Cardiac muscle cell (in vitro differentiated cells and primary cell): ENCODE measurements at regions not wholly inside any gene's neighbourhood (a gene's known extent, or its start where the extent isn't known, plus 50 kb on each side); places are given as distances from the start of the nearest gene placed in this dataset.

Experiments used
- DNase-seq, 2 donors: peaks; one replicate each; pipeline versions ENCODE4 v3.0.0 to v3.0.0-alpha.2; 2010 to 2017; ENCODE audit warnings: low read depth in 1 of 2, low spot score in 1 of 2
- H3K27ac ChIP-seq: fragments of 200-600 bp; sonication (generic); 2 replicates; pipeline ENCODE4 v1.5.1; 2016
- H3K27me3 ChIP-seq: fragments of 200-600 bp; sonication (generic); 2 replicates; pipeline ENCODE4 v1.6.0; 2016; ENCODE audit warnings: control low read depth
- H3K36me3 ChIP-seq: fragments of 200-600 bp; sonication (generic); 2 replicates; pipeline ENCODE4 v1.5.1; 2016; ENCODE audit warnings: control low read depth
- H3K4me1 ChIP-seq: fragments of 200-600 bp; sonication (generic); 2 replicates; pipeline ENCODE4 v1.8.1; 2017; ENCODE audit warnings: low read depth, mild to moderate bottlenecking, mixed run types
- H3K4me3 ChIP-seq: fragments of 200-600 bp; sonication (generic); 2 replicates; pipeline ENCODE4 v1.5.1; 2016; ENCODE audit warnings: mild to moderate bottlenecking
- H3K9me3 ChIP-seq: fragments of 200-600 bp; sonication (generic); 2 replicates; pipeline ENCODE4 v1.5.1; 2017; ENCODE audit warnings: low read depth, mild to moderate bottlenecking, control low read depth
- TF ChIP-seq, protein P1 (sequence below): IDR thresholded peaks from 2 replicates; pipeline ENCODE4 v1.5.1; 2012; ENCODE audit warnings: low read depth, mild to moderate bottlenecking, low read length

DNA sequence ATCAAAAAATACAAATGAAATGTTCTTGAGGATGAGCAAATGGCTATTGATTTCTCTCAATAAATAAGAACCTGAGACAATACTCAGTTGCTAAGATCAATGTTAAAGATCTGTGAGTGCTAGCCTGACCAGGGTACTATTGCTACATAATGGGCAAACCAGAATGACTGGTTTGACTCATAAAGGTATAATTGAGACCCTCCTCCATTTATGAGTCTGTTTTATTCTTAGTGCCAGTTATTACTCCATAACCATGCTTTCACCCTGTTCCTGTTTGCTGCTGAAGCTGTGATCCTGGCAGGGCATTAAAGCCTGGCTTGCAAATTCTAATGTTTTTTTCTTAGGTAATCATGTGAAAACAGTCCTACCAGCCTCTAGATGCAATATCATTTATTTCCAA lies 56.6 kb upstream of the PPM1B start:
- TF ChIP-seq, protein P1, sequence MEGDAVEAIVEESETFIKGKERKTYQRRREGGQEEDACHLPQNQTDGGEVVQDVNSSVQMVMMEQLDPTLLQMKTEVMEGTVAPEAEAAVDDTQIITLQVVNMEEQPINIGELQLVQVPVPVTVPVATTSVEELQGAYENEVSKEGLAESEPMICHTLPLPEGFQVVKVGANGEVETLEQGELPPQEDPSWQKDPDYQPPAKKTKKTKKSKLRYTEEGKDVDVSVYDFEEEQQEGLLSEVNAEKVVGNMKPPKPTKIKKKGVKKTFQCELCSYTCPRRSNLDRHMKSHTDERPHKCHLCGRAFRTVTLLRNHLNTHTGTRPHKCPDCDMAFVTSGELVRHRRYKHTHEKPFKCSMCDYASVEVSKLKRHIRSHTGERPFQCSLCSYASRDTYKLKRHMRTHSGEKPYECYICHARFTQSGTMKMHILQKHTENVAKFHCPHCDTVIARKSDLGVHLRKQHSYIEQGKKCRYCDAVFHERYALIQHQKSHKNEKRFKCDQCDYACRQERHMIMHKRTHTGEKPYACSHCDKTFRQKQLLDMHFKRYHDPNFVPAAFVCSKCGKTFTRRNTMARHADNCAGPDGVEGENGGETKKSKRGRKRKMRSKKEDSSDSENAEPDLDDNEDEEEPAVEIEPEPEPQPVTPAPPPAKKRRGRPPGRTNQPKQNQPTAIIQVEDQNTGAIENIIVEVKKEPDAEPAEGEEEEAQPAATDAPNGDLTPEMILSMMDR = no peak
- H3K9me3 ChIP-seq = no peaks in the 10 kb centered on the region
- no peak for DNase-seq

DNA sequence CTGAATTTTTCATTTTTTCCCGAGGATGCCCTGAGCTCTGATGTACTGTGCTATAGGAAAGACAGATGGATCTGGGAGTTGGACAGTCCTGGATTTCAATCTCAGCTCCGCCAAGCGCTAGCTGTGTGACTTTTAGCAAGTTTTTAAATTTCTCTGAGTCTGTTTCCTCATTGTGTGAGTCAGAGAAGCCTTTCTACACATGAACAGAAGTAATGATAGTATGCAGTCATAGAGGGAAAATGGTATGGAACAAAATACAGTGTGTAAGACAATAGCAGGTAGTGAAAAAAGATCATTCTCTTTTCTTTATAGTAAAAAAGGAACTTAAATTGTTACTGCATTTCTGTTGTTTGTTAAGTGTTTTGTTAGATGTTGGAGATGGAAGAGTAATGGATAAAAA lies 52.4 kb upstream of the PPM1B start:
- Histone ChIP-seq H3K36me3 (no peaks in the 10 kb centered on the region), H3K4me3 (no peak overlapping the region), H3K9me3 (no peaks in the 10 kb centered on the region), H3K4me1 (no peaks in the 10 kb centered on the region), H3K27me3 (no peaks in the 10 kb centered on the region), H3K27ac (no peak overlapping the region)
- peak in 1 of 2 donors; percentile 20 for DNase-seq
- TF ChIP-seq, protein P1 = no peak

More for the DNA sequence above, 56.6 kb upstream of the PPM1B start:
- H3K4me1 ChIP-seq = peaks cover 2% of the 10 kb centered on the region
- H3K4me3 ChIP-seq = no peak overlapping the region
- no peaks in the 10 kb centered on the region for H3K36me3 ChIP-seq
- no peaks in the 10 kb centered on the region for H3K27me3 ChIP-seq
- H3K27ac ChIP-seq = no peak overlapping the region

DNA sequence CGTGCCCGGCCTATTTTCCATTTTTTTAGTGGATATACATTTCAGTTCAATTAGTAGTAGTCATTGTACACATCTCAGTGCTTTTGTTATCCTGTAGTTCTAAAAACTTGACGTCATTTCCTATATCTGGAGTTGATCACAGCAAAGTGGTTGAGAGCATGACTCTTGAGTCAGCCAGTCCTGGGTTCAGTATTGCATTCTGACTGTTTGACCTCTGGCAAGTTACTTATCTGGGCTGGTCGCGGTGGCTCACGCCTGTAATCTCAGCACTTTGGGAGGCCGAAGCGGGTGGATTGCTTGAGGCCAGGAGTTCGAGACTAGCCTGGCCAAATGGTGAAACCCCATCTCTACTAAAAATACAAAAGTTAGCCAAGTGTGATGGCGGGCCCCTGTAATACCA lies 50.4 kb upstream of the PPM1B start:
- no peaks in the 10 kb centered on the region for H3K36me3 ChIP-seq
- H3K4me1 ChIP-seq = no peaks in the 10 kb centered on the region
- H3K27ac ChIP-seq = no peak overlapping the region
- no peaks in the 10 kb centered on the region for H3K9me3 ChIP-seq
- no peak overlapping the region for H3K4me3 ChIP-seq
- peak in 1 of 2 donors; percentile 74 for DNase-seq
- no peaks in the 10 kb centered on the region for H3K27me3 ChIP-seq
- TF ChIP-seq, protein P1 = no peak
